Mucosa of descending colon (tissue), 3 donors: ENCODE measurements at regions not wholly inside any gene's neighbourhood (a gene's known extent, or its start where the extent isn't known, plus 50 kb on each side); places are given as distances from the start of the nearest gene placed in this dataset.
A peak's percentile ranks its signal among the peaks of the same experiment; 100 is the strongest.

ENCODE experiments used
- ATAC-seq: fragments of 200-7000 bp; cut with Tn5 transposase; one replicate; pipeline ENCODE4 v1.9.1; 2020; ENCODE audit warnings: mild to moderate bottlenecking, moderate library complexity
- DNase-seq, 3 donors: peaks; one replicate each; pipeline ENCODE4 v3.0.0-alpha.2; 2020
- H3K36me3 ChIP-seq: fragments of 200-600 bp; one replicate; pipeline ENCODE4 v1.8.0; 2021; ENCODE audit warnings: low read depth, mild to moderate bottlenecking
- H3K4me1 ChIP-seq: fragments of 200-600 bp; one replicate; pipeline ENCODE4 v1.8.0; 2021; ENCODE audit warnings: low read depth, mild to moderate bottlenecking
- H3K4me3 ChIP-seq: fragments of 200-600 bp; one replicate; pipeline ENCODE4 v1.8.0; 2021; ENCODE audit warnings: mild to moderate bottlenecking
- H3K9me3 ChIP-seq: fragments of 200-600 bp; one replicate; pipeline ENCODE4 v1.8.0; 2021; ENCODE audit warnings: mild to moderate bottlenecking
- intact Hi-C, 2 donors: fragments of 100-400 bp; cut with DNase I in 1 of 2; cut with micrococcal nuclease in 1 of 2; formaldehyde crosslinking; loops; one replicate each; pipeline versions ENCODE4 v1.11.0 to v1.11.1; 2022; cut with DNase I, micrococcal nuclease
- TF ChIP-seq, protein P1 (sequence below): fragments of 200-600 bp; IDR thresholded peaks from one replicate; pipeline ENCODE4 v1.8.0; 2022; ENCODE audit warnings: antibody characterized with exemption, mild to moderate bottlenecking
- donor health status: DM: no; HTN: no; CAD: no; lungs with moderate emphysema.
- donor health status: DM: no; HTN: no; CAD: no.
- donor health status: DM: no; HTN: yes; CAD: no.

DNA sequence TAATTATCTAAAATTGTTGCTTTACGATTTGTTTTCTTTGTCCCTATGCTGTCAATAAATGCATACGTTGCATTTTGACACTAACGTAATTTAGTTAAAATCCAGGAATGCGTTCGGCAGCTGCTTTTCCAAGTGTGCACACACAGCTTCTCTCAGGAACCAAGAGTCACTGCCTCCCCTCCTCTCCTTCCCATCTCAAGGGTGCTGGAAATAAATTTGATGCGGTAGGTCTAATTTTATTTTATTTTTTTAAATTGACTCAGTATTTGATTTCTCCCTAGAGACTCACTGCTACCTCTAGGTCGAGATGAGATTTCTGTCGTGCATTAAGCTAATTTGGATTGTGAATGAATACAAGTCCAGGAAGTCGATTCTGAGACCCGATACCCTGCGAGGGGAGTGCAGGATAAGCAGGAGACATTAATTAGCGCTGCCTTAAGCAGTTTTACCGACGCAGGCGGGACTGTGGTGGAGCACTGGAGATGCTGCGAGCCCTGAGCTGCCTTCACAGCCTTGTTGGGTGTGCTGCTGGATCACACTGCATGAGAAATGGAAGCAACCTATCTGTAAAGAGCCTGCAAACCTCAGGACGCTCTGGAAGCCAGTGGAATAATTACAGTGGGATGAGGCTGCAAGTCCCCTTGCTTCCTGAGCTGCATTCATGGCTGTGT, 381.2 kb downstream of the C6orf118 start:
- H3K36me3 ChIP-seq, result no peaks in the 10 kb centered on the region
- intact Hi-C loops, result loop anchor here in 1 of 2 donors (5.0 kb wide), 1 partner anchor 1501 kb away; no protein-coding TSS in a partner anchor

DNA sequence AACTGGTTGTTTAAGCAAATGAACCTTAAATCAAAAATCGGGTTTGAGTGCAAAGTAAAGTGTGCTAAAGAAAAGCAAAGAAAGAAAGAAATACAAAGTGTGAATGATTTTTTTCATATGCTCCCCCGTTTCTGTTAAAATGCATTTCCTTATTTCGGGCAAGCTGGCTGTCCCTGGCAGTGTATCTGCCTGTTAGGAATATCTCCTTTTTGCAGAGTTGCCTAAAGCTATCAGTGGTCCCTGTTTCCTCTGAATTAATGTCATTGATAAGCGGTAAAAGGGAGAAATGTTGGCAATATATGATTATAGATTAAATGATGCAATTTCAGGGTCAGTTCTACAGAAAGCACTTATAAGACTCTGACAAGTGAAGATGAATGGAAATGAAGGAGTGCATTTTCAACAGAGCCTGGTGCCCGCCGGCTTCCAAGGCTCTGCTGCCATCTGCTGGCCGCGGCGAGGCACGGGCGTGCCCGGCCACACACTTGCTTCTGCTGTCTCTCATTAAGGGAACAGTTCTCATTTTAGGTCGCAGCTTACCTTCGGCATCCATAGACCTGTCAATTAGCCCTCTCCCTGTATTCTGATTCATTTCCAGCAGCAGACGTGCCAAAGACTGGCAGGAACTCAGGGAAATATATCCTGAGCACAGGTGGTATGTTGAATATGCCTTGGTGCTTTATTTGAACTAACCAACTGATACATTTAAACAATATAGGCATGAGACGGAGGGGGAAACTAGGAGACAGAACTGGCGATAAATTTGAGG, 381.9 kb downstream of the C6orf118 start:
- Histone ChIP-seq H3K9me3 (peaks cover 2% of the 10 kb centered on the region), H3K36me3 (no peaks in the 10 kb centered on the region), H3K4me1 (no peaks in the 10 kb centered on the region), H3K4me3 (no peak overlapping the region)
- ATAC-seq (peak; percentile 73), DNase-seq (peak in 2 of 3 donors; percentile 56 to 58)
- intact Hi-C loops, result loop anchor here in 1 of 2 donors (5.0 kb wide), 1 partner anchor 1500 kb away; no protein-coding TSS in a partner anchor
- TF ChIP-seq, protein P1, sequence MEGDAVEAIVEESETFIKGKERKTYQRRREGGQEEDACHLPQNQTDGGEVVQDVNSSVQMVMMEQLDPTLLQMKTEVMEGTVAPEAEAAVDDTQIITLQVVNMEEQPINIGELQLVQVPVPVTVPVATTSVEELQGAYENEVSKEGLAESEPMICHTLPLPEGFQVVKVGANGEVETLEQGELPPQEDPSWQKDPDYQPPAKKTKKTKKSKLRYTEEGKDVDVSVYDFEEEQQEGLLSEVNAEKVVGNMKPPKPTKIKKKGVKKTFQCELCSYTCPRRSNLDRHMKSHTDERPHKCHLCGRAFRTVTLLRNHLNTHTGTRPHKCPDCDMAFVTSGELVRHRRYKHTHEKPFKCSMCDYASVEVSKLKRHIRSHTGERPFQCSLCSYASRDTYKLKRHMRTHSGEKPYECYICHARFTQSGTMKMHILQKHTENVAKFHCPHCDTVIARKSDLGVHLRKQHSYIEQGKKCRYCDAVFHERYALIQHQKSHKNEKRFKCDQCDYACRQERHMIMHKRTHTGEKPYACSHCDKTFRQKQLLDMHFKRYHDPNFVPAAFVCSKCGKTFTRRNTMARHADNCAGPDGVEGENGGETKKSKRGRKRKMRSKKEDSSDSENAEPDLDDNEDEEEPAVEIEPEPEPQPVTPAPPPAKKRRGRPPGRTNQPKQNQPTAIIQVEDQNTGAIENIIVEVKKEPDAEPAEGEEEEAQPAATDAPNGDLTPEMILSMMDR, result peak; percentile 79

More for the DNA sequence above, 381.2 kb downstream of the C6orf118 start:
- no peak for DNase-seq
- no peak overlapping the region for H3K4me3 ChIP-seq
- no peaks in the 10 kb centered on the region for H3K4me1 ChIP-seq
- TF ChIP-seq, protein P1, result no peak
- no peak for ATAC-seq
- H3K9me3 ChIP-seq, result peaks cover 5% of the 10 kb centered on the region

DNA sequence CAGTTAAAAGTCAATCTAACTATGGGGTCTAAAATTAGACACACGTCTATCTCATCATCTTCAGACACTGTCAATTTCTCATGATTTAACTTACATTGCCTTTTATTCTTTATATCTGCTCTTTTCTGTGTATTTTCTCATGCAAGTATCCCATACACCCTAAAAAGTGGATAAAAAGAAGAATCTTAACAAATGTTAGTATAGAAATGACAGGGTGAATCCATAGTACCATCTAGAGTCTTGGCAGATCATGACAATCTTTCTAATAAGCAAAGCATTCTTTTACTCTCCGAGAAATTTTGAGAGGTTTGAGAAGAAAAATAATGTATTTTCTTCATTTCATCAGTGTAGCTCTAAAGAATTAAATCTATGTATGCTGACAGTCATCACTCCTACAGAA, 382.7 kb downstream of the C6orf118 start:
- H3K9me3 ChIP-seq, result no peaks in the 10 kb centered on the region
- ATAC-seq (no peak), DNase-seq (no peak)
- TF ChIP-seq, protein P1, result no peak
- intact Hi-C loops, result loop anchor here in 1 of 2 donors (5.0 kb wide), 1 partner anchor 1499 kb away; no protein-coding TSS in a partner anchor
- H3K4me1 ChIP-seq, result no peaks in the 10 kb centered on the region
- H3K4me3 ChIP-seq, result no peak overlapping the region
- no peaks in the 10 kb centered on the region for H3K36me3 ChIP-seq

DNA sequence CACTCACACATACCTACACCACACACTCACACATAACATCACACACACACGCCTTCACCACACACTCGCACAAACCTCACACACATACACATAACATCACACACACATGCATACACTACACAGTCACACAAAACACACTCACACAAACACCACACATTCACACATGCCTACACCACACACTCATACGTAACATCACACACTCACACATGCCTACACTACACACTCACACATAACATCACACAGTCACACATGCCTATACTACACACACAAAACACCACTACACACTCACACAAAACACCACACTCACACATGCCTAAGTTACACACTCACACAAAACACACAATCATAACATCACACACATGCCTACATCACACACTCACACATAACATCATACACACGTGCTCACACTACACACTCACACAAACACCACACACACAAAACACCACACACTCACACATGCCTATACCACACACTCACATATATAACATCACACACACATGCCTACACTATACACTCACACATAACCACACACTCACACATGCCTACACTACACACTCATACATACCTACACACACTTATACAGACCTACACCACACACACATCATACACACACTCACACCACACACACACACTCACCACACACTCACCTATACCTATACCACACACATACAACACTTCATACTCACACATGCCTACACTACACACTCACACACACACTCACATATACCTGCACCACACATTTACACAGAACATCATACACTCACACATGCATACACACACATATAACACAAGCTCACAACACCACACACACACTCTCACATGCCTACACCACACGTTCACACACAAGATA, 383.5 kb downstream of the C6orf118 start:
- TF ChIP-seq, protein P1, result no peak
- DNase-seq (no peak), ATAC-seq (no peak)
- no peaks in the 10 kb centered on the region for H3K4me1 ChIP-seq
- H3K36me3 ChIP-seq, result no peaks in the 10 kb centered on the region
- no peaks in the 10 kb centered on the region for H3K9me3 ChIP-seq
- intact Hi-C loops, result loop anchor here in 1 of 2 donors (5.0 kb wide), 1 partner anchor 1499 kb away; no protein-coding TSS in a partner anchor
- no peak overlapping the region for H3K4me3 ChIP-seq

DNA sequence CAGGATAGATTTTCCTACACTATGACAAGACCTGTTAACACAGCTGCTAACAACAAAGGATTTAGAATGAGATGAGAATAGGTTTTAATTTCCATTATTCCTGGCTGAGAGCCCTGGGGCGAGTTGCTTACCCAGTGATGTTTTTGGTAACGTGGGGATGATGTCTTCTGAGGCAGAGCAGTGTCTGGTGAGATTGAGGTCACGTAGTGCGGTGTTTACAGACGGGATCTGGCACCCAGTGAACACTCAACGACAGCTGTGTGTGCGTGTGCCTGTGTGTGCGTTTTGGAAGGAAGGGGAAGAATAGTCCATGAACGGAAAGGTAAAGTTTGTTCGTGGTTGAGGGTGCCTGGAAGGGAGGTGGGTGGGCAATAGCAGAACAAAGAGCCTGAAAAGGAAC, 384.7 kb downstream of the C6orf118 start:
- DNase-seq (no peak), ATAC-seq (no peak)
- H3K4me3 ChIP-seq, result no peak overlapping the region
- H3K36me3 ChIP-seq, result no peaks in the 10 kb centered on the region
- no peaks in the 10 kb centered on the region for H3K9me3 ChIP-seq
- no peaks in the 10 kb centered on the region for H3K4me1 ChIP-seq
- intact Hi-C loops, result loop anchor here in 1 of 2 donors (5.0 kb wide), 1 partner anchor 1497 kb away; no protein-coding TSS in a partner anchor
- TF ChIP-seq, protein P1, result no peak
